Mammary epithelial cell (primary cell): ENCODE measurements at regions not wholly inside any gene's neighbourhood (a gene's known extent, or its start where the extent isn't known, plus 50 kb on each side); places are given as distances from the start of the nearest gene placed in this dataset.

ENCODE experiments used
- CTCF ChIP-seq, 2 donors: IDR thresholded peaks in 1 of 2; conservative IDR thresholded peaks in 1 of 2; 2 replicates each; pipeline ENCODE4 v1.5.1; 2011 to 2012; ENCODE audit warnings: inconsistent platforms in 2 of 2, low read length in 2 of 2, mild to moderate bottlenecking in 2 of 2, control low read depth in 1 of 2, low read depth in 1 of 2; ENCODE audit not compliant: insufficient read depth in 1 of 2; ENCODE audit errors: extremely low read depth in 1 of 2
- EZH2 ChIP-seq: IDR thresholded peaks from 2 replicates; pipeline ENCODE4 v1.6.1; 2012; ENCODE audit warnings: low read length, inconsistent platforms, borderline replicate concordance

DNA sequence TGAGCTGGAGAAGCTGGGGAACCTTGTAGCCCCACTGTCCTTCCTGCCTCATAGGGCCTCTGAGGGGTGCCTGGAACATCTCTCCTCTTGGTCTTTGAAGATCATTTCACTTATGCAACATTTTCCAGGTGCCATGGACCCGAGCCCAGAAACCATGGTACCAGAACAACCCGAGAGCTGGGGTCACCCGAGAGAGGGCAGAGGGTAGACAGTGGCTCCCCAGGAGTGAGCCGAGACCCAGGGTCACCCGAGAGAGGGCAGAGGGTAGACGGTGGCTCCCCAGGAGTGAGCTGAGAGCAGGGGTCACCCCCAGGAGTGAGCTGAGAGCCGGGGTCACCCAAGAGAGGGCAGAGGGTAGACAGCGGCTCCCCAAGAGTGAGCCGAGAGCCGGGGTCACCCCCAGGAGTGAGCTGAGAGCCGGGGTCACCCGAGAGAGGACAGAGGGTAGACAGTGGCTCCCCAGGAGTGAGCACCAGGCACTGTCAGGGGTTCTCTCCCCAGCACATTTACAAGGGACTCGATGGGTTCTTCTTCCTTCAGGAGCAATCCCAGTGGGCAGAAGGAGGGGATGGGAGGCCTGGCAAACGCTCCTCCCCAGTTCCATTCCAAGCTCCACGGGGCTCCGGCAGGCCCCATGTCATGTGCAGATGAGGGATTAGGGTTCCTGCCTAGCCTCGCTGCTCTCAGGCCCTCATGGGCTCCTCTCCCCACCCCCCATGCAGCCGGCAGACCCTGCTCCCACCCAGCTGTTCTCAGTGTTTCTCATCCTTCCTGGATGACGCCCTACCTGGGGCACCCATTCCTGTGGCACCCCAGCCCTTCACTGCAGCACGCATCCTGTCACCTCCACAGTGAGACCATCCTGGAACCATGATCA, 163.5 kb downstream of the RTP5 start:
- no peak for TF ChIP-seq CTCF (conservative IDR thresholded peaks at IDR 0.05 in 1 of 2, IDR thresholded peaks at IDR 0.05 in 1 of 2; ENCODE audit: extremely low read depth in 1 of 2, insufficient read depth in 1 of 2, low read depth in 1 of 2, low read length in 2 of 2)
- no peak for TF ChIP-seq EZH2
